A549 (cell line): ENCODE measurements at regions not wholly inside any gene's neighbourhood (a gene's known extent, or its start where the extent isn't known, plus 50 kb on each side); places are given as distances from the start of the nearest gene placed in this dataset.

Experiments used
- CHD2 ChIP-seq: fragments of 150-350 bp; IDR thresholded peaks from 2 replicates; pipeline ENCODE4 v1.6.1; 2014; ENCODE audit warnings: low read length; ENCODE audit not compliant: partially characterized antibody
- HDAC2 ChIP-seq: fragments of 200-600 bp; sonication (generic); IDR thresholded peaks from 2 replicates; pipeline ENCODE4 v1.6.1; 2016
- JUNB ChIP-seq: fragments of >200 bp; sonication (Bioruptor Twin); formaldehyde crosslinking; IDR thresholded peaks from 2 replicates; pipeline ENCODE4 v1.6.1; 2016
- TFCP2L1 ChIP-seq: fragments of 250-450 bp; sonication (Bioruptor Pico); IDR thresholded peaks from 2 replicates; pipeline ENCODE4 v1.5.0; 2021; ENCODE audit warnings: mild to moderate bottlenecking
- TF ChIP-seq, protein P1 (sequence below): fragments of >200 bp; sonication (Bioruptor Twin); formaldehyde crosslinking; IDR thresholded peaks from 3 replicates; pipeline ENCODE4 v1.5.1; 2016

DNA sequence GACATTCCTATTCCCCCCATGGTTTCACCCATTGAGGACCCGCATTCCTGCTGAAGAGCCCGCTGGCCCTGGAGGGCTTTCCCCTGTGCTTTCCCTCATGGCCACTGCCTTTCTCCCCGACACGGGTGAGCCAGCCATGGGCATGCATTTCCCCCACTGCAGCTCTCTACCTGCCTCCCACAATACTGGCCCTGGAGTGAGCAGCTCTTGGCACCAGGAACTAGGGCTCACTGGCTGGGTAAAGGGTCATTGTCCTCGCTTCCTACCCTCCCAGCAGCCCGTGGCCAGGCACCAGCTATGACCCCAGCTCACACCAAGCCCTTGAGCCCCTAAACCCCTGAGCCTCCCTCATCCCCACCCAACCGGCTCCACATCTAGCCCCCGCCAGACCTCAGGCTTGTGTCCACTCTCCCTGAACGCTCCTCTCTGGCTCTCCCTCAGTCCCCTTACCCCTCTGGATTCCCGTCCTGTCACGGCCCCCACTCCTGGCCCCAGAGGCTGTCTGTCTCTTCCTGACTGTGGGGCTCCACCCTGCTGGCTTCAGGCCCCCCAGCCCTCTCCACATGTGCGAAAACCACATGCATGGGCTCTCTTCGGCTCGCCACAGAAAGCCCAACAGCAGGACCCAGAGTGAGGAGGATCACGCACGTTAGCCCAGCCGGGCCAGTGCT is 199.8 kb downstream of the ZFP36L2 start:
- no peak for TF ChIP-seq HDAC2
- TF ChIP-seq, protein P1, sequence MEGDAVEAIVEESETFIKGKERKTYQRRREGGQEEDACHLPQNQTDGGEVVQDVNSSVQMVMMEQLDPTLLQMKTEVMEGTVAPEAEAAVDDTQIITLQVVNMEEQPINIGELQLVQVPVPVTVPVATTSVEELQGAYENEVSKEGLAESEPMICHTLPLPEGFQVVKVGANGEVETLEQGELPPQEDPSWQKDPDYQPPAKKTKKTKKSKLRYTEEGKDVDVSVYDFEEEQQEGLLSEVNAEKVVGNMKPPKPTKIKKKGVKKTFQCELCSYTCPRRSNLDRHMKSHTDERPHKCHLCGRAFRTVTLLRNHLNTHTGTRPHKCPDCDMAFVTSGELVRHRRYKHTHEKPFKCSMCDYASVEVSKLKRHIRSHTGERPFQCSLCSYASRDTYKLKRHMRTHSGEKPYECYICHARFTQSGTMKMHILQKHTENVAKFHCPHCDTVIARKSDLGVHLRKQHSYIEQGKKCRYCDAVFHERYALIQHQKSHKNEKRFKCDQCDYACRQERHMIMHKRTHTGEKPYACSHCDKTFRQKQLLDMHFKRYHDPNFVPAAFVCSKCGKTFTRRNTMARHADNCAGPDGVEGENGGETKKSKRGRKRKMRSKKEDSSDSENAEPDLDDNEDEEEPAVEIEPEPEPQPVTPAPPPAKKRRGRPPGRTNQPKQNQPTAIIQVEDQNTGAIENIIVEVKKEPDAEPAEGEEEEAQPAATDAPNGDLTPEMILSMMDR, result no peak
- TF ChIP-seq CHD2, result no peak
- TF ChIP-seq TFCP2L1 (CRISPR knock-in tag), result no peak
- TF ChIP-seq JUNB, result no peak
